Fibroblast of lung (primary cell): ENCODE measurements at regions not wholly inside any gene's neighbourhood (a gene's known extent, or its start where the extent isn't known, plus 50 kb on each side); places are given as distances from the start of the nearest gene placed in this dataset.

Experiments used
- CTCF ChIP-seq, 2 donors: IDR thresholded peaks in 1 of 2; conservative IDR thresholded peaks in 1 of 2; 1 replicate in 1 of 2; 2 replicates in 1 of 2; pipeline ENCODE4 v1.5.1; 2011 to 2012; ENCODE audit warnings: low read length in 2 of 2, control low read depth in 1 of 2, inconsistent platforms in 1 of 2, low read depth in 1 of 2, mild to moderate bottlenecking in 1 of 2
- EZH2 ChIP-seq: IDR thresholded peaks from 2 replicates; pipeline ENCODE4 v1.5.1; 2012; ENCODE audit warnings: low read length, control low read depth, mild to moderate bottlenecking; ENCODE audit errors: missing control alignments

GRCh38 chr6:79307321-79308036 is 73.0 kb upstream of the HMGN3 start:
- TF ChIP-seq CTCF (conservative IDR thresholded peaks at IDR 0.05 in 1 of 2, IDR thresholded peaks at IDR 0.05 in 1 of 2; ENCODE audit: low read depth in 1 of 2, low read length in 2 of 2): no peak
- TF ChIP-seq EZH2: no peak
